OCI-LY7 (cell line): ENCODE measurements at regions not wholly inside any gene's neighbourhood (a gene's known extent, or its start where the extent isn't known, plus 50 kb on each side); places are given as distances from the start of the nearest gene placed in this dataset.

Experiments
- BruUV-seq: library from RNA; stranded (reverse); fragments of 400-500 nt; replicated peaks from 2 replicates; lab custom pipeline; 2021; lab: Mats Ljungman, UMichigan
- CTCF ChIA-PET: fragments of 300-600 bp; sonication (Branson Sonifier 250); formaldehyde crosslinking; loops from one replicate; lab custom pipeline; 2022; ENCODE audit warnings: antibody characterized with exemption; ENCODE audit not compliant: unreplicated experiment; lab: Charles Lee
- POLR2A ChIA-PET: fragments of 300-600 bp; sonication (Branson Sonifier 250); formaldehyde crosslinking; loops from one replicate; lab custom pipeline; 2022; ENCODE audit warnings: antibody characterized with exemption; lab: Charles Lee
- DNase-seq: peaks from one replicate; pipeline ENCODE4 v3.0.0-alpha.2; 2015; ENCODE audit warnings: low spot score
- H2AFZ ChIP-seq: fragments of 200-600 bp; sonication (generic), shearing (Covaris generic); 2 replicates; pipeline ENCODE4 v1.6.1; 2014; ENCODE audit warnings: mild to moderate bottlenecking, antibody characterized with exemption, low read length, moderate library complexity
- H3K27ac ChIP-seq: fragments of 200-600 bp; sonication (generic); 2 replicates; pipeline ENCODE4 v1.5.1; 2014; ENCODE audit warnings: mixed run types, low read depth, mild to moderate bottlenecking, moderate library complexity, low read length, inconsistent platforms; ENCODE audit not compliant: poor library complexity, severe bottlenecking
- H3K36me3 ChIP-seq: fragments of 200-600 bp; sonication (generic); 2 replicates; pipeline ENCODE4 v1.6.1; 2014; ENCODE audit warnings: mild to moderate bottlenecking, antibody characterized with exemption, low read length, moderate library complexity, mixed read lengths; ENCODE audit not compliant: insufficient read depth
- H3K4me1 ChIP-seq: fragments of 200-600 bp; sonication (generic); 2 replicates; pipeline ENCODE4 v1.5.1; 2014; ENCODE audit warnings: mild to moderate bottlenecking, low read length; ENCODE audit not compliant: insufficient read depth, poor library complexity, severe bottlenecking
- H3K4me2 ChIP-seq: fragments of 200-600 bp; sonication (generic); 2 replicates; pipeline ENCODE4 v1.6.1; 2014; ENCODE audit warnings: mild to moderate bottlenecking, low read length
- H3K4me3 ChIP-seq: fragments of 200-600 bp; sonication (generic); 2 replicates; pipeline ENCODE4 v1.5.1; 2014; ENCODE audit warnings: mild to moderate bottlenecking, low read depth, low read length; ENCODE audit not compliant: poor library complexity, severe bottlenecking
- H3K79me2 ChIP-seq: fragments of 200-600 bp; sonication (generic); 2 replicates; pipeline ENCODE4 v1.6.1; 2016; ENCODE audit warnings: low read depth, mild to moderate bottlenecking, low read length, moderate library complexity, mixed read lengths; ENCODE audit not compliant: insufficient read depth
- H3K9me2 ChIP-seq: fragments of 200-600 bp; sonication (generic); 2 replicates; pipeline ENCODE4 v1.6.1; 2016; ENCODE audit warnings: mild to moderate bottlenecking, low read length, mixed read lengths; ENCODE audit not compliant: insufficient read depth
- H3K9me3 ChIP-seq: fragments of 200-600 bp; sonication (generic); 2 replicates; pipeline ENCODE4 v1.6.1; 2014; ENCODE audit warnings: mild to moderate bottlenecking, mixed run types, low read length, mixed read lengths
- H4K20me1 ChIP-seq: fragments of 200-600 bp; sonication (generic); 2 replicates; pipeline ENCODE4 v1.6.1; 2014; ENCODE audit warnings: mild to moderate bottlenecking, antibody characterized with exemption, low read length, moderate library complexity, mixed read lengths; ENCODE audit not compliant: insufficient read depth
- CTCF ChIP-seq: fragments of 200-600 bp; sonication (generic); conservative IDR thresholded peaks from 2 replicates; pipeline ENCODE4 v1.5.1; 2014; ENCODE audit warnings: mild to moderate bottlenecking, antibody characterized with exemption, low read length, moderate library complexity, mixed read lengths
- EZH2phosphoT487 ChIP-seq: fragments of 200-600 bp; sonication (generic); IDR thresholded peaks from 2 replicates; pipeline ENCODE4 v1.6.1; 2018; ENCODE audit warnings: low read depth, borderline replicate concordance, mild to moderate bottlenecking, mixed run types, antibody characterized with exemption, low read length, moderate library complexity, mixed read lengths
- intact Hi-C: fragments of 100-400 bp; cut with micrococcal nuclease; formaldehyde crosslinking; loops from one replicate; pipeline ENCODE4 v1.10.0; 2022; ENCODE audit not compliant: unreplicated experiment

- H3K9me2 ChIP-seq, result no peaks in the 10 kb centered on the region
- BruUV-seq, result no TSS peak
- no peaks in the 10 kb centered on the region for H3K9me3 ChIP-seq
- H3K27ac ChIP-seq, result no peak overlapping the region
- no peaks in the 10 kb centered on the region for H4K20me1 ChIP-seq
- H3K79me2 ChIP-seq, result no peaks in the 10 kb centered on the region
- ChIA-PET POLR2A (interaction anchor here (0.6 kb wide), 1 partner anchor 14 kb away, joined by 9 read pairs; no protein-coding TSS in a partner anchor), CTCF (no interaction called here)
- H3K36me3 ChIP-seq, result no peaks in the 10 kb centered on the region
- H3K4me1 ChIP-seq, result no peaks in the 10 kb centered on the region
- intact Hi-C loops, result no loop called here
- no peak overlapping the region for H2AFZ ChIP-seq
- TF ChIP-seq CTCF, result no peak
- TF ChIP-seq EZH2phosphoT487, result no peak
- no peak for DNase-seq
- no peak overlapping the region for H3K4me2 ChIP-seq
- no peak overlapping the region for H3K4me3 ChIP-seq
Measured at GRCh38 chr18:70826571-70826970, 537.7 kb downstream of the SOCS6 start.

- no peaks in the 10 kb centered on the region for H3K36me3 ChIP-seq
- H2AFZ ChIP-seq, result no peak overlapping the region
- H4K20me1 ChIP-seq, result no peaks in the 10 kb centered on the region
- POLR2A ChIA-PET, result no interaction called here
- no peaks in the 10 kb centered on the region for H3K9me2 ChIP-seq
- DNase-seq, result no peak
- no peak overlapping the region for H3K27ac ChIP-seq
- CTCF ChIA-PET, result no interaction called here
- TF ChIP-seq EZH2phosphoT487 (no peak), CTCF (no peak)
- H3K79me2 ChIP-seq, result no peaks in the 10 kb centered on the region
- intact Hi-C loops, result no loop called here
- no TSS peak for BruUV-seq
- H3K4me1 ChIP-seq, result no peaks in the 10 kb centered on the region
- H3K4me3 ChIP-seq, result no peak overlapping the region
- no peak overlapping the region for H3K4me2 ChIP-seq
- no peaks in the 10 kb centered on the region for H3K9me3 ChIP-seq
Measured at GRCh38 chr18:70822691-70823090, 533.8 kb downstream of the SOCS6 start.

- no peak for TF ChIP-seq EZH2phosphoT487
- TF ChIP-seq CTCF, result no peak
- Histone ChIP-seq H3K79me2 (no peaks in the 10 kb centered on the region), H3K9me2 (no peaks in the 10 kb centered on the region), H3K27ac (no peak overlapping the region), H3K4me1 (no peaks in the 10 kb centered on the region), H3K4me3 (no peak overlapping the region), H3K36me3 (no peaks in the 10 kb centered on the region), H2AFZ (no peak overlapping the region), H4K20me1 (no peaks in the 10 kb centered on the region), H3K9me3 (no peaks in the 10 kb centered on the region), H3K4me2 (no peak overlapping the region)
- DNase-seq, result no peak
- CTCF ChIA-PET, result no interaction called here
- intact Hi-C loops, result no loop called here
- no TSS peak for BruUV-seq
- POLR2A ChIA-PET, result no interaction called here
Measured at GRCh38 chr18:70822117-70822516, 533.3 kb downstream of the SOCS6 start.
